Glutamatergic neuron (in vitro differentiated cells): ENCODE measurements at regions not wholly inside any gene's neighbourhood (a gene's known extent, or its start where the extent isn't known, plus 50 kb on each side); places are given as distances from the start of the nearest gene placed in this dataset.

ENCODE experiments used
- DNase-seq: peaks from one replicate; pipeline ENCODE4 v3.0.0; 2022
- H3K27ac Mint-ChIP-seq: one replicate; pipeline ENCODE4 v1.8.0; 2020; ENCODE audit warnings: mild to moderate bottlenecking, mixed read lengths, inconsistent platforms; ENCODE audit not compliant: unreplicated experiment
- H3K27me3 Mint-ChIP-seq: one replicate; pipeline ENCODE4 v1.8.0; 2020; ENCODE audit warnings: mild to moderate bottlenecking, moderate library complexity, mixed read lengths, inconsistent platforms; ENCODE audit not compliant: unreplicated experiment
- H3K36me3 Mint-ChIP-seq: one replicate; pipeline ENCODE4 v1.8.0; 2020; ENCODE audit warnings: mild to moderate bottlenecking, mixed read lengths, inconsistent platforms; ENCODE audit not compliant: unreplicated experiment
- H3K4me1 Mint-ChIP-seq: one replicate; pipeline ENCODE4 v1.8.0; 2020; ENCODE audit warnings: mild to moderate bottlenecking, low read depth, mixed read lengths, inconsistent platforms; ENCODE audit not compliant: unreplicated experiment
- H3K4me3 Mint-ChIP-seq: one replicate; pipeline ENCODE4 v1.8.0; 2020; ENCODE audit warnings: mild to moderate bottlenecking, mixed read lengths, inconsistent platforms; ENCODE audit not compliant: unreplicated experiment
- H3K9me3 Mint-ChIP-seq: one replicate; pipeline ENCODE4 v1.8.0; 2020; ENCODE audit warnings: mild to moderate bottlenecking, moderate library complexity, mixed read lengths, inconsistent platforms; ENCODE audit not compliant: unreplicated experiment
- TF ChIP-seq, protein P1 (sequence below): fragments of 200-600 bp; sonication (generic); IDR thresholded peaks from one replicate; pipeline ENCODE4 v1.5.0; 2021; ENCODE audit not compliant: partially characterized antibody, unreplicated experiment

DNA sequence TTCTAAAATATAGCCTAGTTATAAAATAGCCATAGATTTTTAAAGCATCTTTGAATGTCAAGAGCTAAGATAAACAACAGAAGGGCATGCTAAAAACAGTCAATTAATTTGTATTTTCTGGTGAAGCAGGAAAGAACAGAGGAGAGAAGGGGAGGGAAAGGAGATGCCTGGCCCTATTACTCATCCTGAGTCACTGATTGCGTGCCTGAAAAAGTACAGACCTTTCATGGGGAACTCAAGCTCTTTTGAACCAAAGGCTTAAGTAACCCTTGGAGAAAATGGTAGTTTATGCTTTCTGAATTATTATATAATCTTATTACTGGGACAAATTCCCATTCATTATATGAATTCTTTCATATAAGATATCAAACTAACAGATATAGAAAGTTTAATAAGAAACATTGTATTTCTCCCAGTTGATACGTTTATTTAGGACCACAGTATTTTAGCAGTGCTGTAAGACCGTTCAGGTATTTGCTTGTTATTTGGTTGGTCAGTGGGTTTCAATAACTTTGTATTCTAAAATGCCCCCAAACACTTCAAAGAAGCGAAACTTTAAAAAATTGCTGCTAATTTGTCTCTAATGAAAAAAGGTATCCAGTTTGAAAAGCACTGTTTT is 151.3 kb downstream of the HGF start:
- no peaks in the 10 kb centered on the region for H3K27me3 Mint-ChIP-seq
- no peak overlapping the region for H3K4me3 Mint-ChIP-seq
- H3K9me3 Mint-ChIP-seq = no peaks in the 10 kb centered on the region
- DNase-seq = no peak
- no peaks in the 10 kb centered on the region for H3K36me3 Mint-ChIP-seq
- peaks cover 3% of the 10 kb centered on the region for H3K4me1 Mint-ChIP-seq
- no peak overlapping the region for H3K27ac Mint-ChIP-seq
- TF ChIP-seq, protein P1, sequence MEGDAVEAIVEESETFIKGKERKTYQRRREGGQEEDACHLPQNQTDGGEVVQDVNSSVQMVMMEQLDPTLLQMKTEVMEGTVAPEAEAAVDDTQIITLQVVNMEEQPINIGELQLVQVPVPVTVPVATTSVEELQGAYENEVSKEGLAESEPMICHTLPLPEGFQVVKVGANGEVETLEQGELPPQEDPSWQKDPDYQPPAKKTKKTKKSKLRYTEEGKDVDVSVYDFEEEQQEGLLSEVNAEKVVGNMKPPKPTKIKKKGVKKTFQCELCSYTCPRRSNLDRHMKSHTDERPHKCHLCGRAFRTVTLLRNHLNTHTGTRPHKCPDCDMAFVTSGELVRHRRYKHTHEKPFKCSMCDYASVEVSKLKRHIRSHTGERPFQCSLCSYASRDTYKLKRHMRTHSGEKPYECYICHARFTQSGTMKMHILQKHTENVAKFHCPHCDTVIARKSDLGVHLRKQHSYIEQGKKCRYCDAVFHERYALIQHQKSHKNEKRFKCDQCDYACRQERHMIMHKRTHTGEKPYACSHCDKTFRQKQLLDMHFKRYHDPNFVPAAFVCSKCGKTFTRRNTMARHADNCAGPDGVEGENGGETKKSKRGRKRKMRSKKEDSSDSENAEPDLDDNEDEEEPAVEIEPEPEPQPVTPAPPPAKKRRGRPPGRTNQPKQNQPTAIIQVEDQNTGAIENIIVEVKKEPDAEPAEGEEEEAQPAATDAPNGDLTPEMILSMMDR = no peak

DNA sequence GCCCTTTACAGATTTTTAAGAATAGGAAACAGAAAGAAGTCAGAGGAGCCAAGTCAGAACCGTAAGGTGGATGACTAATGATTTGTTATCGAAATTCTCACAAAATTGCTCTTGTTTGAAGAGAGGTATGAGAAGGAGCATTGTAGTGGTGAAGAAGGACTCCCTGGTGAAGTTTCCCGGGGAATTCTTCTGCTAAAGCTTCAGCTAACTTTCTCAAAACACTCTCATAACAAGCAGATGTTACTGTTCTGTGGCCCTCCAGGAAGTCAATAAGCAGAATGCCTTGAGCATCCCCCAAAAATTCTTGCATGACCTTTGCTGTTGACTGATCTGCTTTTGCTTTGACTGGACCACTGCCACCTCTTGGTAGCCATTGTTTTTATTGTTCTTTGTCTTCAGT is 152.9 kb downstream of the HGF start:
- DNase-seq = no peak
- H3K4me1 Mint-ChIP-seq = no peaks in the 10 kb centered on the region
- TF ChIP-seq, protein P1 = no peak
- H3K36me3 Mint-ChIP-seq = no peaks in the 10 kb centered on the region
- H3K27ac Mint-ChIP-seq = no peak overlapping the region
- no peaks in the 10 kb centered on the region for H3K9me3 Mint-ChIP-seq
- H3K4me3 Mint-ChIP-seq = no peak overlapping the region
- H3K27me3 Mint-ChIP-seq = no peaks in the 10 kb centered on the region

DNA sequence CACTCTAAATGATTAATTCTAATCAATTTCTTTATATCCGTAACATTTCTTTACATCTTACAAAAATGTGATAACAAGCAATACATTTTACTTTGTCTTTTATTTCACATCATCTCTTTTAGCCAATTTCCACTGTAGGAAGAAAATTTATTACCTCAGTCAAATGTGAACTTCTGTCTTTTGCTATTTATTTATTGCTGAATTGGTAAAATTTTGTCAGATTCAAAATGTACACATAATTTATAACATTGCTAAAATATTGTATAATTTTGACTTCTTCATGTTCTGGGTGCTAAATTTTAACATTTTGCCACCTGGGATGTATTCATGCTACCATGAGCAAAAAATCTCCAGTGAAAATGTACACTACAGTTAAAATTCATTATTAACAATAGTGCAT is 158.0 kb downstream of the HGF start:
- TF ChIP-seq, protein P1 = no peak
- no peak overlapping the region for H3K27ac Mint-ChIP-seq
- H3K27me3 Mint-ChIP-seq = no peaks in the 10 kb centered on the region
- no peak for DNase-seq
- H3K36me3 Mint-ChIP-seq = no peaks in the 10 kb centered on the region
- H3K9me3 Mint-ChIP-seq = no peaks in the 10 kb centered on the region
- no peak overlapping the region for H3K4me3 Mint-ChIP-seq
- H3K4me1 Mint-ChIP-seq = no peaks in the 10 kb centered on the region

DNA sequence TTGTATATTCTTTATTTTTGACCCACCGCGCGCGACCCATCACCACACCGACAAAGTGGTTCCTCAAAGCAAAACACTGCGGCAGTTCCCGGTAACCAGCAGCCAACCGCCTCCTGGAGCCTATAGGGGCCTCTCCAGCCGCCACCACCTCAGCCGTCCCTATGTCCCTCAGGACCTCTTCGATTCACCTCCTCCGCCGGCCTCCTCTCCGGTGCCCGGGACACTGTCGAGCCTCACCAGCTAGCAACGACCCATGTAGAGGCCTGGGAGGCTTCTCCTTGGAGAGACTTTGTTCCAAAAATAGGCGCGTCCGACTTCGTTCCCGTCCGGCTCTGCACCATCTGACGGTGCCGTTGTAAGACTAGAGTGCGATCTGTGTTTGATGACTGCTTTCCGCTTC is 158.8 kb downstream of the HGF start:
- TF ChIP-seq, protein P1 = no peak
- Mint-ChIP-seq H3K27ac (no peak overlapping the region), H3K27me3 (no peaks in the 10 kb centered on the region), H3K4me3 (no peak overlapping the region), H3K36me3 (no peaks in the 10 kb centered on the region), H3K4me1 (no peaks in the 10 kb centered on the region), H3K9me3 (no peaks in the 10 kb centered on the region)
- DNase-seq = no peak

DNA sequence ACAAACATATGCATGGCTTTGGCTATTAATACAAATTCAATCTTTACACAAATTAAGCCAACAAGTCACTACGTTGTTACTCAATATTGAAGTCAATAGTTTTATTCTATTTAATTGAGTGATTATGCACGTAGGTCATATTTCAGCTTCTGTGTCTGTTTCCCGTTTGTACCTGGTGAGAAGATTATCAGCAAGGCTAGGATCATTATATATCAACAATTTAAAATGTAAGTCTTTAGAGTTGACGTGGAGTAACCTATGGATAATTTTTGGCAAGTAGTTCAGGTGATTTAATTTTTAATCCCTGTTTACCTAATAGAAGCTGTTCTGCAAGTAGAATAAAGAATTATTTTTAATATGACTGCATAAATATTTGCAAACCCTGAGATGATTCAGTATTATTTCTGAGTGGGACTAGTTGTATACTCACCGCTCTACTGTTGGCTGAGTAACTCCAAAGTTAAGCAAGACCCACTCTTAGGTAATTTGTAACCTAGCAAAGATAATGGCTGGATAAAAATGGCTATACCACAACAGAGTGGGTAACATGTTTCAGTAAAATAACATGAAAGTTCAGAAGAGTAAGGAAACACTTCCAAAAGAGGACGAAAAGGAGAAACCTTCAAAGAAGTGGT is 161.0 kb downstream of the HGF start:
- no peak for DNase-seq
- no peak overlapping the region for H3K27ac Mint-ChIP-seq
- no peaks in the 10 kb centered on the region for H3K36me3 Mint-ChIP-seq
- TF ChIP-seq, protein P1 = no peak
- H3K27me3 Mint-ChIP-seq = no peaks in the 10 kb centered on the region
- H3K4me3 Mint-ChIP-seq = no peak overlapping the region
- H3K4me1 Mint-ChIP-seq = no peaks in the 10 kb centered on the region
- no peaks in the 10 kb centered on the region for H3K9me3 Mint-ChIP-seq
